MM.1S (cell line): ENCODE measurements at regions not wholly inside any gene's neighbourhood (a gene's known extent, or its start where the extent isn't known, plus 50 kb on each side); places are given as distances from the start of the nearest gene placed in this dataset.

Source experiments
- DNase-seq: peaks from one replicate; pipeline ENCODE4 v3.0.0-alpha.2; 2015
- H2AFZ ChIP-seq: fragments of 300-600 bp; sonication (generic); 2 replicates; pipeline ENCODE4 v1.6.0; 2016; ENCODE audit warnings: antibody characterized with exemption, low read length
- H3F3A ChIP-seq: fragments of 300-600 bp; sonication (generic); 2 replicates; pipeline ENCODE4 v1.6.1; 2016; ENCODE audit warnings: mild to moderate bottlenecking, antibody characterized with exemption, low read length, moderate library complexity, mixed read lengths; ENCODE audit not compliant: insufficient read depth
- H3K27ac ChIP-seq: fragments of 300-600 bp; sonication (generic); 2 replicates; pipeline ENCODE4 v1.5.1; 2016; ENCODE audit warnings: mild to moderate bottlenecking, low read length
- H3K27me3 ChIP-seq: fragments of 300-600 bp; sonication (generic); replicated peaks from 2 replicates; pipeline ENCODE4 v1.6.0; 2016; ENCODE audit warnings: low read length; ENCODE audit not compliant: insufficient read depth
- H3K36me3 ChIP-seq: fragments of 300-600 bp; sonication (generic); replicated peaks from 2 replicates; pipeline ENCODE4 v1.6.1; 2016; ENCODE audit warnings: mild to moderate bottlenecking, low read length, mixed read lengths; ENCODE audit not compliant: insufficient read depth
- H3K4me1 ChIP-seq: fragments of 300-600 bp; sonication (generic); 2 replicates; pipeline ENCODE4 v1.6.1; 2016; ENCODE audit warnings: low read length, mixed read lengths
- H3K4me2 ChIP-seq: fragments of 300-600 bp; sonication (generic); 2 replicates; pipeline ENCODE4 v1.6.0; 2016; ENCODE audit warnings: low read depth, low read length
- H3K4me3 ChIP-seq: fragments of 300-600 bp; sonication (generic); 2 replicates; pipeline ENCODE4 v1.5.1; 2016; ENCODE audit warnings: low read length, mixed read lengths
- H3K79me2 ChIP-seq: fragments of 300-600 bp; sonication (generic); 2 replicates; pipeline ENCODE4 v1.6.1; 2016; ENCODE audit warnings: mixed run types, low read length, mixed read lengths
- H3K9ac ChIP-seq: fragments of 300-600 bp; sonication (generic); 2 replicates; pipeline ENCODE4 v1.6.1; 2016; ENCODE audit warnings: low read length, mixed read lengths
- H3K9me2 ChIP-seq: fragments of 300-600 bp; sonication (generic); replicated peaks from 2 replicates; pipeline ENCODE4 v1.6.1; 2016; ENCODE audit warnings: mild to moderate bottlenecking, low read length, mixed read lengths; ENCODE audit not compliant: insufficient read depth
- H3K9me3 ChIP-seq: fragments of 300-600 bp; sonication (generic); replicated peaks from 2 replicates; pipeline ENCODE4 v1.6.1; 2016; ENCODE audit warnings: mild to moderate bottlenecking, low read length, mixed read lengths; ENCODE audit not compliant: insufficient read depth
- H4K20me1 ChIP-seq: fragments of 300-600 bp; sonication (generic); 2 replicates; pipeline ENCODE4 v1.6.1; 2016; ENCODE audit warnings: mild to moderate bottlenecking, low read length, moderate library complexity, mixed read lengths; ENCODE audit not compliant: insufficient read depth
- CTCF ChIP-seq: fragments of 300-600 bp; sonication (generic); IDR thresholded peaks from 2 replicates; pipeline ENCODE4 v1.5.1; 2016; ENCODE audit warnings: antibody characterized with exemption, low read length, mixed read lengths
- EZH2 ChIP-seq: fragments of 300-600 bp; sonication (generic); optimal IDR thresholded peaks from 2 replicates; pipeline ENCODE3; 2017; ENCODE audit warnings: low read depth, mild to moderate bottlenecking, antibody characterized with exemption, low read length, mixed read lengths
- EZH2phosphoT487 ChIP-seq: fragments of 300-600 bp; sonication (generic); IDR thresholded peaks from 2 replicates; pipeline ENCODE4 v1.6.1; 2018; ENCODE audit warnings: antibody characterized with exemption, low read length

- Histone ChIP-seq H3K4me1 (no peaks in the 10 kb centered on the region), H3K9me3 (no peaks in the 10 kb centered on the region), H3K79me2 (no peaks in the 10 kb centered on the region), H3K4me2 (no peak overlapping the region), H3K36me3 (no peaks in the 10 kb centered on the region), H2AFZ (no peak overlapping the region), H3K9ac (no peak overlapping the region), H3K4me3 (no peak overlapping the region), H3K9me2 (no peaks in the 10 kb centered on the region), H3K27ac (no peak overlapping the region), H3F3A (no peaks in the 10 kb centered on the region), H3K27me3 (no peaks in the 10 kb centered on the region), H4K20me1 (no peaks in the 10 kb centered on the region)
- no peak for TF ChIP-seq EZH2
- TF ChIP-seq CTCF = no peak
- no peak for TF ChIP-seq EZH2phosphoT487
- DNase-seq = no peak
Observed at GRCh38 chr15:87575896-87576473, 680.6 kb downstream of the NTRK3 start.

- TF ChIP-seq EZH2 (no peak), EZH2phosphoT487 (no peak), CTCF (no peak)
Observed at GRCh38 chr15:87573534-87573933, 683.0 kb downstream of the NTRK3 start.

GRCh38 chr15:87573039-87573438 lies 683.5 kb downstream of the NTRK3 start:
- Histone ChIP-seq H2AFZ (no peak overlapping the region), H3K79me2 (no peaks in the 10 kb centered on the region), H3K9me2 (no peaks in the 10 kb centered on the region), H3K4me3 (no peak overlapping the region), H3K27ac (no peak overlapping the region), H3K9me3 (no peaks in the 10 kb centered on the region), H3K4me1 (no peaks in the 10 kb centered on the region), H3K4me2 (no peak overlapping the region), H3F3A (no peaks in the 10 kb centered on the region), H3K36me3 (no peaks in the 10 kb centered on the region), H3K9ac (no peak overlapping the region), H3K27me3 (no peaks in the 10 kb centered on the region), H4K20me1 (no peaks in the 10 kb centered on the region)
- no peak for DNase-seq
- TF ChIP-seq CTCF = no peak

More at GRCh38 chr15:87573534-87573933, 683.0 kb downstream of the NTRK3 start:
- Histone ChIP-seq H3K36me3 (no peaks in the 10 kb centered on the region), H3K27me3 (no peaks in the 10 kb centered on the region), H3K27ac (no peak overlapping the region), H3K4me1 (no peaks in the 10 kb centered on the region), H3K9me3 (no peaks in the 10 kb centered on the region), H3K4me2 (no peak overlapping the region), H3K79me2 (no peaks in the 10 kb centered on the region), H2AFZ (no peak overlapping the region), H3F3A (no peaks in the 10 kb centered on the region), H3K9ac (no peak overlapping the region), H3K9me2 (no peaks in the 10 kb centered on the region), H4K20me1 (no peaks in the 10 kb centered on the region), H3K4me3 (no peak overlapping the region)
- no peak for DNase-seq
